CD8-positive, alpha-beta memory T cell (primary cell): ENCODE measurements at regions not wholly inside any gene's neighbourhood (a gene's known extent, or its start where the extent isn't known, plus 50 kb on each side); places are given as distances from the start of the nearest gene placed in this dataset.

Source experiments
- CTCF ChIA-PET: fragments of 350-600 bp; sonication (Branson Sonifier 250); formaldehyde crosslinking; loops from one replicate; lab custom pipeline; 2021; ENCODE audit warnings: antibody characterized with exemption; lab: Charles Lee
- POLR2A ChIA-PET: fragments of 350-600 bp; sonication (Branson Sonifier 250); formaldehyde crosslinking; loops from one replicate; lab custom pipeline; 2021; ENCODE audit warnings: antibody characterized with exemption; lab: Charles Lee
- DNase-seq, 5 donors: peaks; one replicate each; pipeline versions ENCODE4 v3.0.0 to v3.0.0-alpha.2; 2020 to 2022; ENCODE audit warnings: mixed read lengths in 1 of 5
- H3K27ac ChIP-seq: one replicate; pipeline ENCODE4 v1.7.0; 2013; ENCODE audit warnings: low read depth, mild to moderate bottlenecking, low read length, moderate library complexity
- H3K27me3 ChIP-seq: 2 replicates; pipeline ENCODE4 v1.7.0; 2013; ENCODE audit warnings: low read length, mild to moderate bottlenecking; ENCODE audit not compliant: insufficient read depth, poor library complexity, severe bottlenecking
- H3K36me3 ChIP-seq: 2 replicates; pipeline ENCODE4 v1.7.0; 2013; ENCODE audit warnings: mild to moderate bottlenecking, low read length, moderate library complexity; ENCODE audit not compliant: insufficient read depth
- H3K4me1 ChIP-seq: 2 replicates; pipeline ENCODE4 v1.7.0; 2013; ENCODE audit warnings: mild to moderate bottlenecking, low read length, moderate library complexity; ENCODE audit not compliant: insufficient read depth
- H3K4me3 ChIP-seq: 2 replicates; pipeline ENCODE4 v1.7.0; 2013; ENCODE audit warnings: mild to moderate bottlenecking, low read length
- H3K9me3 ChIP-seq: 2 replicates; pipeline ENCODE4 v1.7.0; 2013; ENCODE audit warnings: mild to moderate bottlenecking, low read length
- H3K27ac Mint-ChIP-seq, 8 donors: one replicate each; pipeline ENCODE4 v1.8.0; 2020 to 2021; ENCODE audit warnings: mixed read lengths in 8 of 8, mild to moderate bottlenecking in 6 of 8, inconsistent platforms in 3 of 8, moderate library complexity in 3 of 8
- H3K27me3 Mint-ChIP-seq, 2 donors: one replicate each; pipeline ENCODE4 v1.8.0; 2020 to 2021; ENCODE audit warnings: mixed read lengths in 2 of 2, mild to moderate bottlenecking in 1 of 2, moderate library complexity in 1 of 2
- H3K36me3 Mint-ChIP-seq, 3 donors: one replicate each; pipeline ENCODE4 v1.8.0; 2020 to 2021; ENCODE audit warnings: mixed read lengths in 3 of 3, inconsistent platforms in 1 of 3, mild to moderate bottlenecking in 1 of 3
- H3K4me1 Mint-ChIP-seq, 3 donors: one replicate each; pipeline ENCODE4 v1.8.0; 2020 to 2021; ENCODE audit warnings: mixed read lengths in 3 of 3, inconsistent platforms in 1 of 3, mild to moderate bottlenecking in 1 of 3
- H3K4me3 Mint-ChIP-seq, 7 donors: one replicate each; pipeline ENCODE4 v1.8.0; 2020 to 2021; ENCODE audit warnings: mixed read lengths in 7 of 7, mild to moderate bottlenecking in 6 of 7, moderate library complexity in 4 of 7, inconsistent platforms in 2 of 7
- H3K9me3 Mint-ChIP-seq, 5 donors: one replicate each; pipeline ENCODE4 v1.8.0; 2020 to 2022; ENCODE audit warnings: mixed read lengths in 5 of 5, mild to moderate bottlenecking in 3 of 5, moderate library complexity in 2 of 5, inconsistent platforms in 1 of 5

- Histone ChIP-seq H3K27ac (no peak overlapping the region), H3K36me3 (no peaks in the 10 kb centered on the region), H3K4me1 (no peaks in the 10 kb centered on the region), H3K9me3 (no peaks in the 10 kb centered on the region), H3K4me3 (no peak overlapping the region), H3K27me3 (no peaks in the 10 kb centered on the region)
- peaks cover 0 to 1% (median 0%) of the 10 kb centered on the region in 5 donors for H3K9me3 Mint-ChIP-seq
- CTCF ChIA-PET = no interaction called here
- no peak overlapping the region for H3K27ac Mint-ChIP-seq
- no peaks in the 10 kb centered on the region for H3K4me1 Mint-ChIP-seq
- no peaks in the 10 kb centered on the region for H3K36me3 Mint-ChIP-seq
- H3K4me3 Mint-ChIP-seq = no peak overlapping the region
- H3K27me3 Mint-ChIP-seq = no peaks in the 10 kb centered on the region
- no peak for DNase-seq
- POLR2A ChIA-PET = no interaction called here
Observed at GRCh38 chr2:41605311-41605710, 442.5 kb upstream of the PKDCC start.

GRCh38 chr2:41605914-41606313, 441.9 kb upstream of the PKDCC start:
- Mint-ChIP-seq H3K36me3 (no peaks in the 10 kb centered on the region), H3K4me1 (no peaks in the 10 kb centered on the region), H3K4me3 (no peak overlapping the region), H3K9me3 (peaks cover 0 to 1% (median 0%) of the 10 kb centered on the region in 5 donors), H3K27me3 (no peaks in the 10 kb centered on the region), H3K27ac (no peak overlapping the region)
- H3K27me3 ChIP-seq = no peaks in the 10 kb centered on the region
- no peak for DNase-seq
- H3K27ac ChIP-seq = no peak overlapping the region
- H3K4me3 ChIP-seq = no peak overlapping the region
- no peaks in the 10 kb centered on the region for H3K36me3 ChIP-seq
- no peaks in the 10 kb centered on the region for H3K4me1 ChIP-seq
- CTCF ChIA-PET = no interaction called here
- POLR2A ChIA-PET = no interaction called here
- H3K9me3 ChIP-seq = no peaks in the 10 kb centered on the region

GRCh38 chr2:41610501-41611190, 437.2 kb upstream of the PKDCC start:
- Histone ChIP-seq H3K4me3 (no peak overlapping the region), H3K36me3 (no peaks in the 10 kb centered on the region), H3K4me1 (no peaks in the 10 kb centered on the region), H3K27ac (no peak overlapping the region), H3K9me3 (no peaks in the 10 kb centered on the region), H3K27me3 (no peaks in the 10 kb centered on the region)
- H3K27ac Mint-ChIP-seq = no peak overlapping the region
- no peak overlapping the region for H3K4me3 Mint-ChIP-seq
- H3K36me3 Mint-ChIP-seq = no peaks in the 10 kb centered on the region
- DNase-seq = no peak
- no peaks in the 10 kb centered on the region for H3K9me3 Mint-ChIP-seq
- ChIA-PET CTCF (no interaction called here), POLR2A (no interaction called here)
- H3K27me3 Mint-ChIP-seq = no peaks in the 10 kb centered on the region
- H3K4me1 Mint-ChIP-seq = no peaks in the 10 kb centered on the region

- Histone ChIP-seq H3K27me3 (no peaks in the 10 kb centered on the region), H3K27ac (no peak overlapping the region), H3K4me1 (no peaks in the 10 kb centered on the region), H3K4me3 (no peak overlapping the region), H3K9me3 (no peaks in the 10 kb centered on the region), H3K36me3 (no peaks in the 10 kb centered on the region)
- Mint-ChIP-seq H3K4me1 (no peaks in the 10 kb centered on the region), H3K27me3 (peaks cover 0 to 4% of the 10 kb centered on the region in 2 donors), H3K27ac (no peak overlapping the region), H3K9me3 (peaks cover 0 to 5% (median 0%) of the 10 kb centered on the region in 5 donors), H3K4me3 (no peak overlapping the region), H3K36me3 (no peaks in the 10 kb centered on the region)
- ChIA-PET CTCF (no interaction called here), POLR2A (no interaction called here)
- no peak for DNase-seq
Observed at GRCh38 chr2:41618754-41619153, 429.1 kb upstream of the PKDCC start.

- H3K27ac ChIP-seq = no peak overlapping the region
- H3K9me3 Mint-ChIP-seq = peaks cover 0 to 5% (median 0%) of the 10 kb centered on the region in 5 donors
- H3K4me3 Mint-ChIP-seq = peak overlapping the region in 1 of 7 donors; percentile 23
- H3K36me3 Mint-ChIP-seq = no peaks in the 10 kb centered on the region
- DNase-seq = no peak
- ChIA-PET CTCF (no interaction called here), POLR2A (no interaction called here)
- H3K9me3 ChIP-seq = no peaks in the 10 kb centered on the region
- H3K4me1 Mint-ChIP-seq = no peaks in the 10 kb centered on the region
- no peaks in the 10 kb centered on the region for H3K36me3 ChIP-seq
- H3K27me3 Mint-ChIP-seq = peaks cover 0 to 4% of the 10 kb centered on the region in 2 donors
- H3K27ac Mint-ChIP-seq = no peak overlapping the region
- no peaks in the 10 kb centered on the region for H3K27me3 ChIP-seq
- H3K4me1 ChIP-seq = no peaks in the 10 kb centered on the region
- no peak overlapping the region for H3K4me3 ChIP-seq
Observed at GRCh38 chr2:41621095-41621494, 426.7 kb upstream of the PKDCC start.

- peaks cover 0 to 4% of the 10 kb centered on the region in 2 donors for H3K27me3 Mint-ChIP-seq
- CTCF ChIA-PET = interaction anchor here (1.2 kb wide), 1 partner anchor 80 kb away, joined by 3 read pairs; no protein-coding TSS in a partner anchor
Observed at GRCh38 chr2:41621563-41621962, 426.3 kb upstream of the PKDCC start.

GRCh38 chr2:41622301-41622700, 425.5 kb upstream of the PKDCC start:
- ChIA-PET CTCF (interaction anchor here (1.2 kb wide), 1 partner anchor 81 kb away, joined by 3 read pairs; no protein-coding TSS in a partner anchor), POLR2A (no interaction called here)
- no peaks in the 10 kb centered on the region for H3K36me3 ChIP-seq
- H3K27ac Mint-ChIP-seq = no peak overlapping the region
- H3K9me3 Mint-ChIP-seq = peaks cover 0 to 1% (median 0%) of the 10 kb centered on the region in 5 donors
- H3K4me1 Mint-ChIP-seq = no peaks in the 10 kb centered on the region
- H3K9me3 ChIP-seq = no peaks in the 10 kb centered on the region
- no peaks in the 10 kb centered on the region for H3K4me1 ChIP-seq
- no peaks in the 10 kb centered on the region for H3K36me3 Mint-ChIP-seq
- DNase-seq = no peak
- peaks cover 0 to 4% of the 10 kb centered on the region in 2 donors for H3K27me3 Mint-ChIP-seq
- no peak overlapping the region for H3K27ac ChIP-seq
- no peak overlapping the region for H3K4me3 Mint-ChIP-seq
- H3K4me3 ChIP-seq = no peak overlapping the region
- no peaks in the 10 kb centered on the region for H3K27me3 ChIP-seq

More at GRCh38 chr2:41621563-41621962, 426.3 kb upstream of the PKDCC start:
- POLR2A ChIA-PET = no interaction called here
- Histone ChIP-seq H3K4me3 (no peak overlapping the region), H3K27ac (no peak overlapping the region), H3K27me3 (no peaks in the 10 kb centered on the region), H3K4me1 (no peaks in the 10 kb centered on the region), H3K36me3 (no peaks in the 10 kb centered on the region), H3K9me3 (no peaks in the 10 kb centered on the region)
- Mint-ChIP-seq H3K4me3 (no peak overlapping the region), H3K9me3 (peaks cover 0 to 5% (median 0%) of the 10 kb centered on the region in 5 donors), H3K27ac (no peak overlapping the region), H3K36me3 (no peaks in the 10 kb centered on the region), H3K4me1 (no peaks in the 10 kb centered on the region)
- DNase-seq = no peak

GRCh38 chr2:41626936-41627335, 420.9 kb upstream of the PKDCC start:
- H3K4me1 Mint-ChIP-seq = no peaks in the 10 kb centered on the region
- Histone ChIP-seq H3K9me3 (no peaks in the 10 kb centered on the region), H3K4me3 (no peak overlapping the region), H3K4me1 (no peaks in the 10 kb centered on the region), H3K36me3 (no peaks in the 10 kb centered on the region), H3K27me3 (no peaks in the 10 kb centered on the region), H3K27ac (no peak overlapping the region)
- no peaks in the 10 kb centered on the region for H3K36me3 Mint-ChIP-seq
- CTCF ChIA-PET = no interaction called here
- H3K27ac Mint-ChIP-seq = no peak overlapping the region
- H3K9me3 Mint-ChIP-seq = peaks cover 0 to 1% (median 0%) of the 10 kb centered on the region in 5 donors
- POLR2A ChIA-PET = no interaction called here
- H3K27me3 Mint-ChIP-seq = no peaks in the 10 kb centered on the region
- DNase-seq = no peak
- H3K4me3 Mint-ChIP-seq = no peak overlapping the region
